ENCODE measurements at regions not wholly inside any gene's neighbourhood (a gene's known extent, or its start where the extent isn't known, plus 50 kb on each side); places are given as distances from the start of the nearest gene placed in this dataset.
"Not testable (repeated sequence)": the region's sequence is repeated elsewhere in the genome, so short reads cannot be mapped to it uniquely, and the experiment has no call there.

DNA sequence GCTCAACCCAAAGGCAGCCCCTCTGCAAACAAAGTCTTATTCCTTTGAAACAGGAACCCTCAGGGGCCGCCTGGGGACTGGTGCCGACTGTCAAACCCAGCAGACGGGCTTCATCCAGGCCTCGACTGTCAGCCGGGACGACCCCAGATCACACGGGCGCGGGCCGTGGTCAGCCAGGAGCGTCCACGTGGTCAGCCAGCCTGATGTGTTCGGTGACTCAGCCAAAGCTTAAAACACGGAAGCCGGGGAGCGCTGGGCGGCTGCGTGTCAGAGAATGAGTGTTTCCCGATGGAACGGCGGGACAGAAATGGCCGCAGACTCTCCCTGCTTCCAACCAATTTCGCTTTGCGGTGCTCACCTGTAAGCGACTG is 199.9 kb downstream of the BANP start:
- H3K27ac Mint-ChIP-seq; ATAC-seq (replicated peaks in 1 of 2); H3K4me3 Mint-ChIP-seq; DNase-seq; H3K27me3 Mint-ChIP-seq (ENCODE audit: low read depth); H3K36me3 Mint-ChIP-seq (ENCODE audit: insufficient read depth in 2 of 2); H3K4me1 Mint-ChIP-seq (ENCODE audit: low read depth); H3K9me3 Mint-ChIP-seq: not testable (repeated sequence)

DNA sequence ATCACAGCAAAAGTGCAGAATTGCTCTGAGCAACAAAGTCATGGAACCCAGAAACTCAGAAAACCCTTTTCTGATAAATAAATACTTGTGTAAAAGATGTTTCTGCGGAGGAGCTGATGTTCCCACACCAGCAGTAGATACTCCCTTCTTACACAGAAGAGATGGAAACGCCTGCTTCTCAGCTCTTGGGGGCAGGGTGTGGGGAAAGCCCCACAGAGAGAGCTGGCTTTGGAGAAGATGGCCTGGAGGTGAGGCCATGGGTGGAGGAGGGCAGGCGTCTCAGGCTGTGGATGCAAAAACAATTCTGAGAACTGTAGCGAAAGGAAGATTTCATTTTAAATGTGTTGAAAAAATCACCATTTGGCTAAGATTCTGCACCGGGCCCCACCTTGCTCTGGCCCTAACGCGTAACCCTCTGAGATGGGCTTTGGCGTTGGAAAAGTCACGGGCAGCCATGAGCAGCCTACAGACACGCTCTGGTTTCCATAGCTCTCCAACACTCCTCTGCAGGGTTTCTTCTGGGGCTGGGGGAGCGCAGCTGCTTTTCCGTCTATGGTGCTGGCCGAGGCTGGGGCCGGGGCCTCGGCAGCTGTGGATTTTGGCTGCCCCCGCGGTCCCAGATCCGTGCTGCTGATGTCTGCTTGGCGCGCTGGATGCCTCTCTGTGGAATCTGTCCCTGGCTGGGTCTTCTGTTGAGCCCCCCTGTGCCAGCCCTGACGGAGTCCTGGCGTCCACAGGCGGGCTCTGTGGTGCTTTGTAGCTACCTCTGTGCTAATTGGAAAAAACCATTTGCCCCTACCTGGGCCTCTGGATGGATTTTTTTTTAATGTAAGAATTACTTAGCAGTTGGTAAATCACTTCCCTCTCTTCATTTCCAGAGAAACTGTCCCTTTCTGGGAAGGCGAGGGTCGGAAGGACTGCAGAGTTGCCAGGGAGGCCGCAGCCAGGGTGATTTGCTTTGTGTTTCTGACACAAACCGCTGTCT is 200.9 kb downstream of the BANP start:
- ATAC-seq (replicated peaks in 1 of 2); H3K36me3 Mint-ChIP-seq (ENCODE audit: insufficient read depth in 2 of 2); H3K9me3 Mint-ChIP-seq; H3K27me3 Mint-ChIP-seq (ENCODE audit: low read depth); DNase-seq; H3K4me3 Mint-ChIP-seq; H3K27ac Mint-ChIP-seq; H3K4me1 Mint-ChIP-seq (ENCODE audit: low read depth): not testable (repeated sequence)

DNA sequence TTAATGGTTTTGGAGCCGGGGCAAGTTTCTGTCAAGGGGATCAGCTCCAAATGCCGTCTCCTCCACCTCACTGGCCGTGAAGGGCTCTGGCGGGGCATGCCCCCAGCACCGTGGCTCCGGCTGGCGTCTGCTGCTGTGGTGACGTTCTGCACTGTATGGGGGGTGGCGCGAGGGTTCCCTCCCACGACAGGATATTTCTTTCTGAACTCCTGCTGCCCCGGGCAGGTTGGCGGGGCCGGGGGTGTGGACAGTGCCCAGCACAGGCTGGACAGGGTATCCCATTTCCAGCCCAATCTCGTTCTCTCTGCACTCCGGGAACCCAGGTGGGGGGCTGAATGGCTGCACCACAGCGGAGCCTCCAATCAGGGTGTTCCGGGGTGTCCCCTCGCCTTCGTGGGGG is 201.6 kb downstream of the BANP start:
- H3K4me1 Mint-ChIP-seq (ENCODE audit: low read depth); ATAC-seq (replicated peaks in 1 of 2); H3K27me3 Mint-ChIP-seq (ENCODE audit: low read depth); H3K4me3 Mint-ChIP-seq; DNase-seq; H3K9me3 Mint-ChIP-seq; H3K36me3 Mint-ChIP-seq (ENCODE audit: insufficient read depth in 2 of 2); H3K27ac Mint-ChIP-seq: not testable (repeated sequence)

DNA sequence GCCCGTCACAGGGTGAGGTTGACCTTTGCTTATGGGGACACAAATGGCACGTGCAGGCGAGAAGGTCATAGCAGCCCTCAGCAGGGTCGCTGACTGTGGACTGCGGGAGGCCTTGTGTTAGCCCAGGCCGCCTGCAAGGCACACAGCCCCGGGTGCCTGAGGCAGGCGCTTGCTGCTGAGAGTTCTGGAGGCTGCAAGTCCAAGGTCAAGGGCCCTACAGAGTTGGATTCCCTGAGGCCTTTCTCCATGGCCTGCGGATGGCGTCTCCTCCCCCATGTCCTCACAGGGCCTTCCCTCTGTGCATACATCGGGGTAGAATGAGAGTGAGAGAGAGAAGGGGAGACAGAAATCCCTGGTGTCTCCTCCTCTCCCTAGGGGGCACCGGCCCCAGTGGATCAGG is 202.3 kb downstream of the BANP start:
- ATAC-seq (replicated peaks in 1 of 2); DNase-seq; H3K27ac Mint-ChIP-seq; H3K4me3 Mint-ChIP-seq; H3K9me3 Mint-ChIP-seq; H3K27me3 Mint-ChIP-seq (ENCODE audit: low read depth); H3K36me3 Mint-ChIP-seq (ENCODE audit: insufficient read depth in 2 of 2); H3K4me1 Mint-ChIP-seq (ENCODE audit: low read depth): not testable (repeated sequence)

DNA sequence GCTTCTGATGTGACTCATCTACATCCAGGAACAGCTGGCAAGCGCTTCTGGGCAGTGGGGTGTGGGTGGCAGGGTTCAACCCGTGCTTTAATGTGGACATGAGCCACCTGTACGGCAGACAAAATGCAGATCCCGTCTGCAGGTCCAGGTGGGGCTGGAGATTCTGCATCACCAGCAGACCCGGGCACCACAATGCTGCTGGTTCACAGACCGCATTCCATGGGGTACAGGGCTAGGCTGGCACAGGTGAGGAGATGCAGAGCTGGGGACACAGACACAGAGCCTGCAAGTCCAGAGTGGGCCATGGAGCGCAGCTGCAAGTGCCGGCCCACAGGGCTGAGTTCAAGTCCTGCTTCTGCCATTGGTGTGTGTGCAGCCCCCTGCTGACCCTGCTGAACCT is 203.7 kb downstream of the BANP start:
- not testable (repeated sequence) for DNase-seq; H3K4me3 Mint-ChIP-seq; H3K9me3 Mint-ChIP-seq; H3K27me3 Mint-ChIP-seq (ENCODE audit: low read depth); H3K36me3 Mint-ChIP-seq (ENCODE audit: insufficient read depth in 2 of 2); H3K27ac Mint-ChIP-seq; ATAC-seq (replicated peaks in 1 of 2); H3K4me1 Mint-ChIP-seq (ENCODE audit: low read depth)

DNA sequence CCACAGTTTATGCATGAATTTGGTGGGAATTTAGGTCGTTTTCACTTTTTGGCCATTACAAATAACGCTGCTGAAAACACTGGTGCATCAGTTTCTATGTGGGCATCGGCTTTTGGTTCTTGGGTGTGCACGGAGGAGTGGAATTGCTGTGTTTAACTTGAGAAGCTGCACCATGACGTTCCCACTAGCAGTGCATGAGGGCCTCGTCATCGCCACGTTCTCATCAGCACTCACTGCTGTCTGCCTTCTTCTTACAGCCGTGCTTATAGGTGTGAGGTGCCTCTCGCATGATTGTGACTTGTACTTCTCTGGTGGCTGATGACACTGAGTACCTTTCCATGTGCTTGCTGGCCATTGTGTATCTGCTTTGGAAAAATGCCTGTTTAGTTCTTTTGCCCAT is 204.4 kb downstream of the BANP start:
- not testable (repeated sequence) for H3K27ac Mint-ChIP-seq; H3K4me1 Mint-ChIP-seq (ENCODE audit: low read depth); H3K36me3 Mint-ChIP-seq (ENCODE audit: insufficient read depth in 2 of 2); H3K9me3 Mint-ChIP-seq; H3K27me3 Mint-ChIP-seq (ENCODE audit: low read depth); ATAC-seq (replicated peaks in 1 of 2); DNase-seq; H3K4me3 Mint-ChIP-seq

DNA sequence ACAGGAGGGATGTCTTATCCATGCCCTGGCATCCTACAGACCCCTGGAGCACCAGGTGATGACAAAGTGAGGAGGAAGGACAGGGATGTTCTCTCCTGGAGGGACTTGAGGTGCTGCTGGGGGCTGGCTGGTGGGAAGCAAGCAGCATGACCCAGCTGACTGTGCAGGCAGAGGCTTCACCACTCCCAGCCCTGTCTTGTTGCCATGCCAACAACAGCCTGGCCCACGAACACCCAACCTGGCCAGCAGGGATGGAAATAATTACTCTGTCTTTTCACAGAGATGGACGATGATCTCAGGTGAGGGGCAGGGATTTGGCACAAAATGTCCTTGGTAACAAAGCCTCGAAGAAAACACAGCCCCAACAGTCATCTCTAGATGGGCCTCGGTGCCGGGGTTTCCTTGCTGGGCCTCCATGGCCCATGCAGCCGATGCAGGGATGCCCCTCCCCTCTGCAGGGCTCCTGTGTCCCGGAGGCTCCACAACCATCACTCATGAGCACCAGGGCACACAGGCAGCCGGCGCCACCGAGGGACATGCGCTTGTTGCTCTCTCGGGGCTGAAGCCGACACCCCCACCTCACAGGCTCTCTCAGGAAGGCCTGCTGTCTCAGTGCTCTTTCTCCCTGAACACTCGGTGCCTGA is 205.5 kb downstream of the BANP start:
- H3K4me3 Mint-ChIP-seq; H3K4me1 Mint-ChIP-seq (ENCODE audit: low read depth); H3K27me3 Mint-ChIP-seq (ENCODE audit: low read depth); H3K36me3 Mint-ChIP-seq (ENCODE audit: insufficient read depth in 2 of 2); DNase-seq; H3K9me3 Mint-ChIP-seq; ATAC-seq (replicated peaks in 1 of 2); H3K27ac Mint-ChIP-seq: not testable (repeated sequence)

DNA sequence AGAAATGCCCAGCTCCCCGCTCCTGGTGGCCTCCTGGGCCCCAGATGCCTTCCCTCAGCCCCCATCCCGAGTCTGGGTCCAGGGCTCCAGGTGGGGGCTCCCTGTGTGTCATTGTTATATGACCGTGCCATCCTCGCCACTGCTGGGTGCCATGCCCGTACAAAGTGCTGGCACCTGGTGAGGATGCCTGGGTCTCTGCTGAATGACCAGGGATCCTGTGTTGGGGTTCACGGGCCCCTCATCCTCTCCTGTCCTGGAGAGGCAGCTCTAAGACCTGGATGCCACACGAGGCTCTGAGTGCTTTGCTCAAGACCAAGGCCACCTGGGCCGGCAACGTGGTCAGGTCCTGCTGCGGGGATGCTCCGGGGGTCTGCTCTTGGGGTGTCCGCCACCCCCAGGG is 206.5 kb downstream of the BANP start:
- H3K36me3 Mint-ChIP-seq (ENCODE audit: insufficient read depth in 2 of 2); H3K9me3 Mint-ChIP-seq; ATAC-seq (replicated peaks in 1 of 2); H3K4me3 Mint-ChIP-seq; DNase-seq; H3K27ac Mint-ChIP-seq; H3K4me1 Mint-ChIP-seq (ENCODE audit: low read depth); H3K27me3 Mint-ChIP-seq (ENCODE audit: low read depth): not testable (repeated sequence)

DNA sequence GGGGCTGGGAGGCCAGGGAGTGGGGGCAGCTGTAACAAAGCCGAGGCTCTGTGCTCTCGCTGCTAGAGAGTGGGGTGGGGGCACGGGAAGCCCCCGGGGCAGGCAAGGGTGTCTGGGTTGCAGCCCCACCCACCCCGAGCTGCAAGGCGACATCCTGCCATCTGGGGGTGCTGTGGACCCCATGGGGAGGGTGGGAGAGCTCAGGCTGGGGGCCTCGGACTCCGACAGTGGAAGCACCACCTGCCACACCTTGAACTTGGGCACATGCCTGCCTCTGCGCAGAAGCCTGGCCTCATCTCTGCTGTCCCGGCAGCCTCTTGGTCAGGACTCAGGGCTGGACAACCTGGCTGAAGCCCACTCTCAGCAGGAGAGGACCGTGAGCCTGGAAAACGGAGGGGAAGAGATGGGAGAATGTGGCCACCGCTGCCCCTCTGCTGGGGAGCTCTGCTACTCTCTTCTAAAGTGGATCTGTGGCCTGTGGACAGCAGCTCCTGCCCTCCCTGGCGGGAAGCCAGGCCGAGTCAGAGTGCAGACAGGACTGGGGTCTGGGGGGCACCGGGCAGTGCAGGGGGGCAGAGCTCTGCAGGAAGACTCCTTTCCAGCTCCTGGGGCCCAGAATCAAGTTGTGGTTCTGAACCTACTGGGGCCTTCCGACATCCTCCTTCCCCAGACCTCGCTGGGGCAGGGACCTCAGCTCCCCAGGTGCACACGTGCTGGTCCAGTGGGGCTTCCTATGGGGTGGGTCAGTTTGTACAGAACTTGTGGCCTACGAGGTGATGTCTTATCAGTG is 207.2 kb downstream of the BANP start:
- not testable (repeated sequence) for DNase-seq; H3K27me3 Mint-ChIP-seq (ENCODE audit: low read depth); H3K36me3 Mint-ChIP-seq (ENCODE audit: insufficient read depth in 2 of 2); H3K9me3 Mint-ChIP-seq; H3K27ac Mint-ChIP-seq; H3K4me3 Mint-ChIP-seq; H3K4me1 Mint-ChIP-seq (ENCODE audit: low read depth); ATAC-seq (replicated peaks in 1 of 2)

DNA sequence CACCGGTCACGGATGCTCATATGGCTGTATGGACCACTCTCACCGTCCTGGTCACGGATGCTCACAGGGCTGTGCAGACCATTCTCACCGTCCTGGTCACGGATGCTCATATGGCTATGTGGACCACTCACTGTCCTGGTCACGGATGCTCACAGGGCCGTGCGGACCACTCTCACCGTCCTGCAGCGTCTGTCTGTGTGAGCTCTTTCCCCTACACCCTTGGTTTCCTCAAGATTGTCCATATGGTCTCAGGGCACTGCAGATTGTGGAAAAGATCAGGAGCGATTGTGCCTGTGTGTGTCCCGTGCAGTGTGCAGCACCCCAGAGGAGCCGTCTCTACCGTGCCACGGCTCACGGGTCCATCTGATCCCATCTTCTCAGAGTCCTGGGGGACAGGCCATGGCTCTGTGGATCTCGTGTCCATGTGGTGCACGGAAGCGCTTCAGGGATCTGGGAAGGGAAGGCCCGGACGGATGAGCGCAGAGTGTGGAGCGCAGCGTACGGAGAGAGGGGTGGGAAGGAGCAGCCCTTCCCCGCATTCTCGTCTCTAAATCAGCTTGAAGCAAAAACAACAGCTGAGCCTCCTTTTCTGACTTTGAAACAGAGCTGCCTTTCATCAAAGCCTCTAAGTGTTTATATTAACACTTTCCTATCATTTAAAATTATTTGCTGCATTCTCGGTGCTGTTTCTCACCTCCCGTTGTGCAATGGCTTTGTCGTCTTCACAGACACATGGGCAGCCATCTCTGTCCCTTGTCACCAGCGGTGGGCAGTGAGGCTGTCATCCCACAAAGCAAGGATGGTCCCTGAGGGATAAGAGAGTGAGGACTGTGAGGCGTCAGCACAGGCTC is 208.0 kb downstream of the BANP start:
- H3K4me3 Mint-ChIP-seq; H3K4me1 Mint-ChIP-seq (ENCODE audit: low read depth); H3K27ac Mint-ChIP-seq; H3K9me3 Mint-ChIP-seq; DNase-seq; ATAC-seq (replicated peaks in 1 of 2); H3K36me3 Mint-ChIP-seq (ENCODE audit: insufficient read depth in 2 of 2): not testable (repeated sequence)
- peaks cover 11% of the 10 kb centered on the region for H3K27me3 Mint-ChIP-seq (ENCODE audit: low read depth)

DNA sequence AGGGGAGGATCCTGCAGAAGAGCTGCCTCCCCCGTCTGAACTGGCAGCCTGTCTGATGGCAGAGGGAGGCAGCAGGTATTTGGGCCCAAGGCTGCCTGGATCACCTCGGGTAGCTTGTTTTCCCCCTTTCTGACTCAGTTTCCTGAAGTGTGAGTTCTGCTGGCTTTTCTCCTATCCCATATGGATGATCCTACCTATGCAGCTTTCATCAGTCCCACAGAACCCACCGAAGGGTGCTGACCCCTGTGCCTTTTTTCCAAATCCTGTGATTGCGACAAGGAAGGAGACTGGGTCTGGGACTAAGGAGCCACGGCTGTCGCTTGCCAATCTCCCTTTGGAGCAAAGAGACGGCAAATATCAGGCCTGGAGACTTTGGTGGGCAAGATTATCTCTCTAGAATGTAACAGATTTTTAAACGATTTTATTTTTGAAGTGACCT is 208.7 kb downstream of the BANP start:
- not testable (repeated sequence) for H3K4me3 Mint-ChIP-seq; H3K9me3 Mint-ChIP-seq; H3K27ac Mint-ChIP-seq; DNase-seq; H3K36me3 Mint-ChIP-seq (ENCODE audit: insufficient read depth in 2 of 2); H3K4me1 Mint-ChIP-seq (ENCODE audit: low read depth); ATAC-seq (replicated peaks in 1 of 2)
- peaks cover 13% of the 10 kb centered on the region for H3K27me3 Mint-ChIP-seq (ENCODE audit: low read depth)

DNA sequence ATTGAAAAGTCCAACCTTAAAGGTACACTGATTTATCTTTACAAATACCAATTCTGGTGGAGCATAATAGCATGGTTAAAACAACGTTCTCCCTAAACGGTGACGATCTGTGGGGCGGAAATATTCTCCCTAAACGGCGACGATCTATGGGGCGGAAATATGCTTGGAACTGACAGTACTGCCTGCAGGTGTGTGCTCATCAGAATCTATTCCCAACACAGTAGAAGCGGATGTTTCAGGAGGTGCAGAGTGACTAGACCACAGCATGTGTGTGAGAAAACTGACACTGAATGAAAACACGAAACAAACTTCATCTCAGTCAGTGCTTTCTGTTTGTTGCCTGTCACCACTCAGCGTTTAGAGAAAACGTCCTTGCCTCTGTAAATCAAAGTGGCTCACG is 210.0 kb downstream of the BANP start:
- H3K27ac Mint-ChIP-seq; H3K4me1 Mint-ChIP-seq (ENCODE audit: low read depth); ATAC-seq (replicated peaks in 1 of 2); H3K36me3 Mint-ChIP-seq (ENCODE audit: insufficient read depth in 2 of 2); H3K4me3 Mint-ChIP-seq; H3K9me3 Mint-ChIP-seq; DNase-seq: not testable (repeated sequence)
- peaks cover 13% of the 10 kb centered on the region for H3K27me3 Mint-ChIP-seq (ENCODE audit: low read depth)
